HG03457 (cell line): ENCODE measurements at regions not wholly inside any gene's neighbourhood (a gene's known extent, or its start where the extent isn't known, plus 50 kb on each side); places are given as distances from the start of the nearest gene placed in this dataset.

ENCODE experiments used
- ATAC-seq: cut with Tn5 transposase; IDR thresholded peaks from one replicate; pipeline ENCODE4 v1.9.1; 2021; ENCODE audit warnings: moderate number of reproducible peaks; ENCODE audit not compliant: unreplicated experiment

- ATAC-seq = no peak
Measured at GRCh38 chr2:145041706-145042105, 521.8 kb upstream of the ZEB2 start.

GRCh38 chr2:145040433-145040832 is 520.5 kb upstream of the ZEB2 start:
- no peak for ATAC-seq

- ATAC-seq = no peak
Measured at GRCh38 chr2:145038041-145038525, 518.2 kb upstream of the ZEB2 start.

- no peak for ATAC-seq
Measured at GRCh38 chr2:145036421-145037011, 516.6 kb upstream of the ZEB2 start.

GRCh38 chr2:145034511-145034910 is 514.6 kb upstream of the ZEB2 start:
- no peak for ATAC-seq

- no peak for ATAC-seq
Measured at GRCh38 chr2:145033438-145033837, 513.5 kb upstream of the ZEB2 start.

- ATAC-seq = no peak
Measured at GRCh38 chr2:145032791-145033190, 512.9 kb upstream of the ZEB2 start.

GRCh38 chr2:145029873-145030272 is 510.0 kb upstream of the ZEB2 start:
- no peak for ATAC-seq

- ATAC-seq = no peak
Measured at GRCh38 chr2:145029081-145029480, 509.2 kb upstream of the ZEB2 start.

- no peak for ATAC-seq
Measured at GRCh38 chr2:145028101-145028920, 508.4 kb upstream of the ZEB2 start.

- ATAC-seq = no peak
Measured at GRCh38 chr2:145026456-145027455, 506.8 kb upstream of the ZEB2 start.

GRCh38 chr2:145025382-145025781 is 505.5 kb upstream of the ZEB2 start:
- ATAC-seq = no peak

- no peak for ATAC-seq
Measured at GRCh38 chr2:145023334-145023934, 503.5 kb upstream of the ZEB2 start.

- no peak for ATAC-seq
Measured at GRCh38 chr2:145022666-145023333, 502.9 kb upstream of the ZEB2 start.

- no peak for ATAC-seq
Measured at GRCh38 chr2:145021962-145022665, 502.2 kb upstream of the ZEB2 start.

GRCh38 chr2:145020694-145021093 is 500.8 kb upstream of the ZEB2 start:
- no peak for ATAC-seq

GRCh38 chr2:145020139-145020538 is 500.2 kb upstream of the ZEB2 start:
- ATAC-seq = no peak

GRCh38 chr2:145018502-145018901 is 498.6 kb upstream of the ZEB2 start:
- ATAC-seq = no peak

- no peak for ATAC-seq
Measured at GRCh38 chr2:145017149-145017548, 497.2 kb upstream of the ZEB2 start.

- no peak for ATAC-seq
Measured at GRCh38 chr2:145016711-145017110, 496.8 kb upstream of the ZEB2 start.
